Activated CD4-positive, alpha-beta T cell treated with anti-CD3 and anti-CD28 coated beads, Interleukin-10, Interleukin-2, amounts not matched to agents 100 ng/mL and 50 ng/mL, durations not matched to agents 16 hours and 8 hours (primary cell): ENCODE measurements at regions not wholly inside any gene's neighbourhood (a gene's known extent, or its start where the extent isn't known, plus 50 kb on each side); places are given as distances from the start of the nearest gene placed in this dataset.
"Not testable (repeated sequence)": the region's sequence is repeated elsewhere in the genome, so short reads cannot be mapped to it uniquely, and the experiment has no call there.

Source experiments
- DNase-seq: peaks from one replicate; pipeline ENCODE4 v3.0.0-alpha.2; 2020

GRCh38 chr1:19024532-19024931 lies 68.1 kb upstream of the IFFO2 start:
- no peak for DNase-seq

GRCh38 chr1:19023787-19024186 lies 67.3 kb upstream of the IFFO2 start:
- no peak for DNase-seq

- DNase-seq = no peak
Observed at GRCh38 chr1:19021845-19022244, 65.4 kb upstream of the IFFO2 start.

GRCh38 chr1:19019288-19019687 lies 62.8 kb upstream of the IFFO2 start:
- not testable (repeated sequence) for DNase-seq

- DNase-seq = no peak
Observed at GRCh38 chr1:19015476-19015875, 59.0 kb upstream of the IFFO2 start.

- DNase-seq = no peak
Observed at GRCh38 chr1:19014765-19015164, 58.3 kb upstream of the IFFO2 start.

GRCh38 chr1:19013826-19014548 lies 57.5 kb upstream of the IFFO2 start:
- no peak for DNase-seq

GRCh38 chr1:19011845-19012231 lies 55.4 kb upstream of the IFFO2 start:
- DNase-seq = no peak

- peak; percentile 94 for DNase-seq
Observed at GRCh38 chr1:19010995-19011844, 54.7 kb upstream of the IFFO2 start.

- no peak for DNase-seq
Observed at GRCh38 chr1:19010503-19010902, 54.0 kb upstream of the IFFO2 start.

- no peak for DNase-seq
Observed at GRCh38 chr1:19009882-19010321, 53.4 kb upstream of the IFFO2 start.

GRCh38 chr1:19009126-19009881 lies 52.8 kb upstream of the IFFO2 start:
- no peak for DNase-seq

GRCh38 chr1:19007491-19008441 lies 51.3 kb upstream of the IFFO2 start:
- no peak for DNase-seq

- DNase-seq = no peak
Observed at GRCh38 chr1:19006837-19007271, 50.4 kb upstream of the IFFO2 start.
